ENCODE measurements at regions not wholly inside any gene's neighbourhood (a gene's known extent, or its start where the extent isn't known, plus 50 kb on each side); places are given as distances from the start of the nearest gene placed in this dataset.
"Not testable (repeated sequence)": the region's sequence is repeated elsewhere in the genome, so short reads cannot be mapped to it uniquely, and the experiment has no call there.

DNA sequence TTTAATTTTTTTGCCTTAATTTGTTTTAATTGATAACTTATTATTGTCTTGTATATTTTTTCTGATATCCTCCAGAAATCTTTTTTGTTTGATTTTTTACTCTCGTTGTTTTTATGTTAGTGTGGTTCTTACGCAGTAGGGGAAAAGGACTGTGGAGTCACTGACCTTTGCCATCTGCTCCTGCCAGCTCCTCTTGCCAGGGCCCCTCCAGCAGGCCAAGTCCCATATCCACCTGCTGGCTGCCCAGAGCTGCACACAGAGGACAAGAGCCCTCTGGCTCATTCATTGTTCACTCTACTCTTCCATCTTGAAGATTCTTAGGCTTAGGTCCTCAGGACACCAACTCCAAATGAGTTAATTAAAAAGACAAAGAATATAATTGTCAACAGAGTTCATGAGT, 316.4 kb upstream of the DUSP10 start:
- Histone ChIP-seq H3K36me3 (replicated peaks; ENCODE audit: control insufficient read depth, insufficient read depth, low read length) (no peaks in the 10 kb centered on the region), H3K4me3 (ENCODE audit: insufficient read depth, low read depth, low read length) (no peak overlapping the region), H3K27me3 (ENCODE audit: control insufficient read depth, insufficient read depth, low read length) (no peaks in the 10 kb centered on the region)
- DNase-seq = no peak

DNA sequence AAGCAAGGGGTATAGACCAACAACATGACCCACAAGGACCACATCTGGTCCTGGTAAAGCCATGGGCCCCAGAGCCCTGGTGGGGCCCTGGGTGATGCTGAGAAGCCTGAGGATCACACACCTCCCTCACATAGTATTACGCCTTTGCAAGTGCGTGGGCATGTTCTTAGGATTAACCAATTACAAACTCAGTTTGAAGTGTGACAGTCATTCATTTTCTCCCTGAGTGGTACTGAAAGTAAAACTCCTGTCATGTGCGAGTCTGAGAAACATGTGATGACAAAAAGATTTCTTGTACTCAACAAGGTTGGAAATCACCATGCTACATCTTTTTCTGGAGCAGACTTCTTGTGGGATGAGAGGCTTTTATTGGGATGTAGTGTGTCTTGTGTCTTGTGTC, 315.3 kb upstream of the DUSP10 start:
- DNase-seq = no peak
- Histone ChIP-seq H3K27me3 (ENCODE audit: control insufficient read depth, insufficient read depth, low read length) (no peaks in the 10 kb centered on the region), H3K36me3 (replicated peaks; ENCODE audit: control insufficient read depth, insufficient read depth, low read length) (no peaks in the 10 kb centered on the region), H3K4me3 (ENCODE audit: insufficient read depth, low read depth, low read length) (no peak overlapping the region)

DNA sequence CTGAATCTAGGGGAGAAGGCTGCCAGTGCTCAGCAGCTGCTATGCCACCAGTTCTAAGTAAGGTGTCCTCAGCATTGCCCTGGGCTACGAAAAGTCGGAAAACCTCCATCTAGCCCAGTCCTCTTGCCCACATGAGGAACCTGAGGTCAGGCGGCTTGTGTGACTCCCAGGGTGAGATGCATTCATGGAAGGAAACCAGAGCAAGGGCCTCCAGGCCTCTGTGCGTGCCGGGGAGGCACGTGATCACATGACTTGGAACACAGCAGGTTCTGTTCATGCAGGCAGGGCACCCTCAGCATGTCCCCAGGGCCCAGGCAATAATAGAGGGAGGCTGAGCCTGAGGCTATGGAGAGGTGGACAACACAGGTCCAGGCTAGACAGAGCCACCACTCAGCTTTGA, 312.5 kb upstream of the DUSP10 start:
- Histone ChIP-seq H3K36me3 (replicated peaks; ENCODE audit: control insufficient read depth, insufficient read depth, low read length) (no peaks in the 10 kb centered on the region), H3K4me3 (ENCODE audit: insufficient read depth, low read depth, low read length) (no peak overlapping the region), H3K27me3 (ENCODE audit: control insufficient read depth, insufficient read depth, low read length) (no peaks in the 10 kb centered on the region)
- no peak for DNase-seq

DNA sequence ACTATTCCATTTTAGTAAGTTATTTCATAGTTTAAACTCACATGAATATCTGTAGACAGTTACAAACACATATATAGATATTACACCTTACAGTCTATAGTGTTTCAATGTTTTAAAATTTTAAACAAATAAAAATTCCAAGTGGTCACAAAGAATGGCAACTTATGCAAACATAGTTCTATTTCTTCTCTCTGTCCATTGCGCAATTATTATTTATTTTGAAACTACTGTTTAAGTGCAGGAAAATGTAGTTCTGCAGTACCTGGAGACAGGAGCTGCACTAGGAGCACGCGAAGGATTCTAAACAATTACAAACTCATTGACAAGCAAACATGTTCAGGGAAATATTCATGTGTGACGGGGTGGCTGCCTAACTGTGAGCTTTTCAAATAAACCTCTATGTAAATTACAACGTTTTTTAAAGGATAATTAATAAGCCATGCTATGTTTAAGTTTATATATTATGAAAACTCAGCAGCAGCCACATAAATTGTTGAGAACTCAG, 312.0 kb upstream of the DUSP10 start:
- DNase-seq = no peak
- no peaks in the 10 kb centered on the region for H3K36me3 ChIP-seq (replicated peaks; ENCODE audit: control insufficient read depth, insufficient read depth, low read length)
- H3K27me3 ChIP-seq (ENCODE audit: control insufficient read depth, insufficient read depth, low read length) = no peaks in the 10 kb centered on the region
- H3K4me3 ChIP-seq (ENCODE audit: insufficient read depth, low read depth, low read length) = no peak overlapping the region

DNA sequence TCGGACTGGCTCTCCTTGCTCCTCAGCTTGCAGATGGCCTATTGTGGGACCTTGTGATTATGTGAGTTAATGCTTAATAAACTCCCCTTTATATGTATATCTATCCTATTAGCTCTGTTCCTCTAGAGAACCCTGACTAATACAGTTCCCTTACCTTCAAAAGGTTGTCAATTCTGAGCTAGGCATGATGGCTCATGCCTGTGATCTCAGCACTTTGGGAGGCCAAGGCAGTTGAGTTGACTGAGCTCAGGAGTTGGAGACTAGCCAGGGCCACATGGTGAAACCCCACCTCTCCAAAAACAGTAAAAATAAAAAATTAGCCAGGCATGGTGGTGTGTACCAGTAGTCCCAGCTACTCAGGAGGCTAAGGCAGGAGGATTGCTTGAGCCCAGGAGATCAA, 309.4 kb upstream of the DUSP10 start:
- DNase-seq; H3K27me3 ChIP-seq (ENCODE audit: control insufficient read depth, insufficient read depth, low read length); H3K4me3 ChIP-seq (ENCODE audit: insufficient read depth, low read depth, low read length); H3K36me3 ChIP-seq (replicated peaks; ENCODE audit: control insufficient read depth, insufficient read depth, low read length): not testable (repeated sequence)

DNA sequence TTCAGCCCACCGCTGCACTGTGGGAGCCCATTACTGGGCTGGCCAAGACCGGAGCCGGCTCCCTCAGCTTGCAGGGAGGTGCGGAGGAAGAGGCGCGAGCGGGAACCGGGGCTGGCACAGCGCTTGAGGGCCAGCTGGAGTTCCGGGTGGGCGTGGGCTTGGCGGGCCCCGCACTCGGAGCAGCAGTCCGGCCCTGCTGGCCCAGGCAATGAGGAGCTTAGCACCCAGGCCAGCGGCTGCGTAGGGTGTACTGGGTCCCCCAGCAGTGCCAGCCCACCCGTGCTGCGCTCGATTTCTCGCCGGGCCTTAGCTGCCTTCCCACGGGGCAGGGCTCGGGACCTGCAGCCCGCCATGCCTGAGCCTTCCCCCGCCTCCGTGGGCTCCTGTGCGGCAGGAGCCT, 307.8 kb upstream of the DUSP10 start:
- not testable (repeated sequence) for DNase-seq; H3K4me3 ChIP-seq (ENCODE audit: insufficient read depth, low read depth, low read length); H3K36me3 ChIP-seq (replicated peaks; ENCODE audit: control insufficient read depth, insufficient read depth, low read length); H3K27me3 ChIP-seq (ENCODE audit: control insufficient read depth, insufficient read depth, low read length)

DNA sequence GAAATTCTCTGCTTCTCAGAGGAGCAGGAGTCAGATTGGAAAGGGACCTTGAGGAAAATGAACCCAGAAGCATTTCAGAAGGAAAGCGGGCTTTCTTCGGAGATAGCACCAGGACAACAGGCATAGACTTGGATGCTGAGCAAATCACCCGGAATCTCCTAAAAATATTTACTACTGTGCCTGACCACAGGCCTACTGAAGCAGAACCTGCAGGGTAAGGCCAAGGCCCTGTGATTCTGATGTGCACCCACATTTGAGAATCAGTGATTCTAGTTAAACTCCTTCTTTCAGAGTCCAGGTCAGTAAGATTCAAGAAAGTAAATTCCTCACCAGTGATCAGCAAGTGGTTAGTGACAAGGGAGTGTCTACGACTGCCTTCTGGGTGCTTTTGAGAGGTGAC, 307.3 kb upstream of the DUSP10 start:
- no peak overlapping the region for H3K4me3 ChIP-seq (ENCODE audit: insufficient read depth, low read depth, low read length)
- no peaks in the 10 kb centered on the region for H3K36me3 ChIP-seq (replicated peaks; ENCODE audit: control insufficient read depth, insufficient read depth, low read length)
- H3K27me3 ChIP-seq (ENCODE audit: control insufficient read depth, insufficient read depth, low read length) = no peaks in the 10 kb centered on the region
- DNase-seq = no peak

DNA sequence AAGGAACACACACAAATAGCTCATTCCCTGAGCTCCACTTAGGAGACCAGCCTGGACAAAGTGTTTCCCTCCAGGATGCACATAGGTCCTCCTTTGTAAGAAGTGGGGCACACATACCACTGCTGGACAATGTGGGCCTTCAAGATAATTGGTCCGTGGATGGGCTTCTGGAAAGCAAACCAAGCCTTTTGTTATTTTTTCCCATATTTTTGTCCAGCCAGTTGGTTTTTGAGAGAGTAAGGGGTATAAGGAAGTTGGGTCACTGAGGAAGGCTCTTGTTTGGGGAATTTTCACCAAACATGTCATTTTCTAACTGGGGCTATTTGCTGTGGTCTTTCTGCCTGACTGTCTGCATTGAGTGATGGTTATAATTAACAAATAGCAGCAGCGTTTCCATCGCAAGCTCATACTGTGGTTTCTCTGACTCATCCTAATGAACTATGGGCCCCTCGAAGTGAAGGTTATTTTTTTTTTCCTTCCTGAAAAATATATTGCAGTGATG, 306.3 kb upstream of the DUSP10 start:
- no peak for DNase-seq
- no peaks in the 10 kb centered on the region for H3K36me3 ChIP-seq (replicated peaks; ENCODE audit: control insufficient read depth, insufficient read depth, low read length)
- no peaks in the 10 kb centered on the region for H3K27me3 ChIP-seq (ENCODE audit: control insufficient read depth, insufficient read depth, low read length)
- H3K4me3 ChIP-seq (ENCODE audit: insufficient read depth, low read depth, low read length) = no peak overlapping the region

DNA sequence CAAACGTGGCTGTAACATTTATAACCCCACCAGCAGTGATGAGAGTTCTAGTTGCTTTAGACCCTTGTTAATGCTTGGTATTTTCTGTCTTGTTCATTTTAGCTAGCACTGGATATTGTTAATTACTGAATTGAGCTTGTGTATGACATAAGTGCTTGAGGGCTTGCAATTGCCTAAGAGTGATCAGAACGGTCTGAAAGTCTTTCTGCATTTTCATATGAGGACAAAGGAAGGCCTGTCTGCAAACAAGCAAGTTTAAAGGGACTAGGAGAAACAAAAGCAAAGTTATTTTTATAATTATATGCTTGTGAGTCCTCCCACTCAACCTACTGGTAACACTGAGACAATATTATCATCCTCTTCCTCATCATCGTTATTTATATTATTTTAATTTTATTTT, 305.5 kb upstream of the DUSP10 start:
- Histone ChIP-seq H3K27me3 (ENCODE audit: control insufficient read depth, insufficient read depth, low read length) (no peaks in the 10 kb centered on the region), H3K36me3 (replicated peaks; ENCODE audit: control insufficient read depth, insufficient read depth, low read length) (no peaks in the 10 kb centered on the region), H3K4me3 (ENCODE audit: insufficient read depth, low read depth, low read length) (no peak overlapping the region)
- no peak for DNase-seq

DNA sequence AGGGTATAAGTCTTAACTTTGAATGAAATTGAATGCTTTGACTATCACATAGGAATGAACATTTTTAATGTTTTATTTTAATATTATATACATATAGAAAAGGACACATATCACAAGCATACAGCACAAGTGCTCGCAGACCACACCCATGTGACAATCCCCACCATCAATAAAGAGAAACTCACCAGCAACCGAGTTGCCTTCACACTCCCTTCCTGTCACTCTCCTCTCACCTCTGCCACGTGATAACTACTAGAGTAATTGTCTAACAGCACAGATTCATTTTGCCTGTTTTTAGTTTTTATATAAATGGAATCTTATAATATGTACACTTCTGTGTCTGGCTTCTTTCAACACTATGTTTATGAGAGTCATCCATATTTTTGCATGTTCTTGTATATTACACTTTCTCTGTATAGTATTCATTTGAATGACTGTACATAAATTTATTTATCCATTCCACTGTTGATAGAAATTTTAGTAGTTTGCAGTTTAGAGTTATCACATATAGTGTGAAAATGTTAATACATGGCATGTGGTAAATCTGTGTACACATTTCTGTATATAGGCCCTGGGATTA, 304.9 kb upstream of the DUSP10 start:
- DNase-seq = no peak
- no peaks in the 10 kb centered on the region for H3K27me3 ChIP-seq (ENCODE audit: control insufficient read depth, insufficient read depth, low read length)
- no peaks in the 10 kb centered on the region for H3K36me3 ChIP-seq (replicated peaks; ENCODE audit: control insufficient read depth, insufficient read depth, low read length)
- no peak overlapping the region for H3K4me3 ChIP-seq (ENCODE audit: insufficient read depth, low read depth, low read length)

DNA sequence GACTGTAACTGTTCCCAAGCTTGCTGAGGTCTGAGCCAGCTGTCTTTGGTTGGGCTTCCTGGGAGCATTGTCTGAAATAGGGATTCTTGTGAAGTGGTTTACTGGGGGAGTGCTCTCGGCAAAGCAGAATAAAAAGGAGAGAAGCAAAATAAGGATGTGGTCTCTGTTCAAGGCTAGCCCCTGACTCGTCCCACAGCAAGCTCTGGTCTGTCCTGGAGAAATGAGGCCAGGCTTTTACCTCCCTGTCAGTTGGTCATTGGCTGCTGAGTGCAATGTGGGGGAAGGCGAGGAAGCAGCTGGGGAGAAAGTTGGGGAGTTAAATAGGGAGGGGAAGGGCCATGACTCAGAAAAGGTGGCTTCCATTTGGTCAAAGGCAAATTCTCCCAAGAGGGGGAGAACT, 303.9 kb upstream of the DUSP10 start:
- DNase-seq = no peak
- H3K27me3 ChIP-seq (ENCODE audit: control insufficient read depth, insufficient read depth, low read length) = no peaks in the 10 kb centered on the region
- no peak overlapping the region for H3K4me3 ChIP-seq (ENCODE audit: insufficient read depth, low read depth, low read length)
- no peaks in the 10 kb centered on the region for H3K36me3 ChIP-seq (replicated peaks; ENCODE audit: control insufficient read depth, insufficient read depth, low read length)

DNA sequence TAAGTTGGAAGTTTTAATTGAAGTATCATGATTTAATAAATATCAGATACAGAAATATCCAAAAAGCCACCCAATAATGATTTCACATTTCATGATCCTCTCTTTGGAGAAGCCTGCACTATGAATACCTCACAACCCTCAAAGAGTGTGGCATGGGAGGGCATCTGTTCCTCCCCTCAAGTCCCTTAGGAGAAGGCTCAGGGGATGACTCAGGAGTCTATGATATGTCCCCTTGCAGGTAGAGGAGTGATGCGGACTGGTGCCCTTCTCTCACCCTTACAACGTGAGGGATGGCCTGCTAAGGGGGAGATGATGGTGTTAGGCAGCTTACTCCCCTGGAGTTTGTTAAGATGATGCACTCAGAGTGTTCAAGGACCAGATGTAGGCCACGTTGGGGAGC, 303.3 kb upstream of the DUSP10 start:
- Histone ChIP-seq H3K27me3 (ENCODE audit: control insufficient read depth, insufficient read depth, low read length) (no peaks in the 10 kb centered on the region), H3K4me3 (ENCODE audit: insufficient read depth, low read depth, low read length) (no peak overlapping the region), H3K36me3 (replicated peaks; ENCODE audit: control insufficient read depth, insufficient read depth, low read length) (no peaks in the 10 kb centered on the region)
- no peak for DNase-seq

DNA sequence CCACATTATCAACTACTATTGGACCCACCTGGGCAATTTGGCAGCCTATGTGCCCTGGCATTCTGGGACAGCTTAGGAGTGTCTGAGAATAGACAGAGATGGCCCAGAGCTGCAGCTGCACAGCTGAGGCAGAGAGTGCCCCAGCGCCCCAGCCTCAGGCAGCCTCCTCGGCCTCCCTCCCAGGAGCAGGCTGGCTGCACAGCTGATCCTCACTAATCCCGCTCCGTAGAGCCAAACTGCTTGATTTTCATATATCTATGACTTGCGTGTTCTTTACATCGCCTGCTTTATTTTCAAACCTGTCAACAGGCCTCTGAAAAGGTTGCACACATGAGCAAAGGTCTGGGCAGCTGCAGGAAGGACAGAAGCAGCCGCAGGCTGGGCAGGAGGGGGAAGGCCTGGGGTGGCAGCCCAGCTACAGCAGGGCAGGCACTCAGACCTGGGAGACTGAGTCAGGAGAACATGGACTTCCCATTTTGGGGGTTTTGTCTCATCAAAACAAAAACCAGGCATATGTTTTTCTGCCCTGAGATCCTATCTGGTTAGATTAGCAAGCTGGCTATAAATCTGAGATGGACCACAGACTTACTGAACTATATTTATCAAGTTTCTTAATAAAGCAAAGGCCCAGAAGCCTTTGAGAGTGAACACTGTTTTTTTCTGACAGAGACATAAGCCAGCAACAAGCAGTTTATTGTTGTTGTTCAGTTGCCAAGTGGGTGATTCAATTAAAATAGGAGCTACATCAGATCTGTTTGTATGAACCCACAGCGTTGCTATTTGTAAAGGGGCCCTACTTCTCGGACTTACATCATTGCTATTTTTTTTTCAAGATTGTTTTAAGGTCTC, 301.8 kb upstream of the DUSP10 start:
- Histone ChIP-seq H3K36me3 (replicated peaks; ENCODE audit: control insufficient read depth, insufficient read depth, low read length) (no peaks in the 10 kb centered on the region), H3K4me3 (ENCODE audit: insufficient read depth, low read depth, low read length) (no peak overlapping the region)
- no peak for DNase-seq

DNA sequence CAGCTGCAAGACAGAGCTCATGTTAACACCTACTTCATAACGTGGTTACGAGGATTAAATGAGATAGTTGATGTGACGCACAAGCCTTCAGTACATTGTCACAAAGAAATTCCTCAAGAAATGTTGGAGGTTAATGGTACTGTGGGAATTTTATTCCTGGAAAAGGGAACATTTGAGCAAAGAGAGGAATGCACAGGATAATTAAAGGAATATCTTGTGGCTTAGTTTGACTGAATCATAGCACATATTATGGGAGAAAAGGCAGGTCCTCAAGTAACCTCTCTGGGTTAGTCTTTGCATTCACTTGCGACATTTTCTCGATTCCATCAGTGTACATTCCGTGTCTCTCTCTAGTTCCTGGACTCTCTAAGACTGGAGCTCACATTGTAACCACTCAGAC, 300.2 kb upstream of the DUSP10 start:
- H3K27me3 ChIP-seq (ENCODE audit: control insufficient read depth, insufficient read depth, low read length) = no peaks in the 10 kb centered on the region
- H3K4me3 ChIP-seq (ENCODE audit: insufficient read depth, low read depth, low read length) = no peak overlapping the region
- no peak for DNase-seq
- no peaks in the 10 kb centered on the region for H3K36me3 ChIP-seq (replicated peaks; ENCODE audit: control insufficient read depth, insufficient read depth, low read length)

More for the DNA sequence above, 301.8 kb upstream of the DUSP10 start:
- no peaks in the 10 kb centered on the region for H3K27me3 ChIP-seq (ENCODE audit: control insufficient read depth, insufficient read depth, low read length)

DNA sequence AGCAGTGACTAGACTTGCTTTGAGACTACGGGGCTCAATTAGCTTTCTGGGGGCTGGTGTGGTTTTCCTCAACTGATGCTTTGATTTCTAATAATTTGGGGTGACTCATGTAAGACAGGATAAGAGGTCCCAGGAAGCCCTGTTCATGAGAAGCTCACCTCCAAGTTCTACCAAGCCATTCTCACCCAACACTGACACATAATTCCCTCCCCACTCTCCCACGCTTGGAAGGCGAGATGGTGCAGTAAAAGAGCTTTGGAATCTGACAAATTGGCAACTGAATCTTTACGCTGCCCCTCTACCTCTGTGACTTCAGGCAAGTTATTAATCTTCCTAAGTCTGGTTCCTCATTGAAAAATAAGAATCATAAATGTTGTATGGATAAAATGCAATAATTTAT, 299.1 kb upstream of the DUSP10 start:
- no peak for DNase-seq
- H3K36me3 ChIP-seq (replicated peaks; ENCODE audit: control insufficient read depth, insufficient read depth, low read length) = no peaks in the 10 kb centered on the region
- no peak overlapping the region for H3K4me3 ChIP-seq (ENCODE audit: insufficient read depth, low read depth, low read length)
- no peaks in the 10 kb centered on the region for H3K27me3 ChIP-seq (ENCODE audit: control insufficient read depth, insufficient read depth, low read length)

All from H7 (cell line).